ENCODE measurements at regions not wholly inside any gene's neighbourhood (a gene's known extent, or its start where the extent isn't known, plus 50 kb on each side); places are given as distances from the start of the nearest gene placed in this dataset.

GRCh38 chr10:4775808-4776207 is 50.2 kb upstream of the AKR1E2 start:
- Histone ChIP-seq H3K36me3 (ENCODE audit: control insufficient read depth, insufficient read depth, low read length) (no peaks in the 10 kb centered on the region), H3K27me3 (ENCODE audit: control insufficient read depth, insufficient read depth, low read length) (no peaks in the 10 kb centered on the region), H3K4me3 (ENCODE audit: low read depth, low read length) (no peak overlapping the region)
- no peak for TF ChIP-seq CTCF (IDR thresholded peaks at IDR 0.05; ENCODE audit: insufficient read depth, low read length, severe bottlenecking)
- no peak for FAIRE-seq
- peak; percentile 72 for DNase-seq (ENCODE audit: low read depth)

GRCh38 chr10:4772202-4772570 is 53.8 kb upstream of the AKR1E2 start:
- no peak for FAIRE-seq
- Histone ChIP-seq H3K27me3 (ENCODE audit: control insufficient read depth, insufficient read depth, low read length) (no peaks in the 10 kb centered on the region), H3K36me3 (ENCODE audit: control insufficient read depth, insufficient read depth, low read length) (no peaks in the 10 kb centered on the region), H3K4me3 (ENCODE audit: low read depth, low read length) (no peak overlapping the region)
- DNase-seq (ENCODE audit: low read depth) = no peak
- no peak for TF ChIP-seq CTCF (IDR thresholded peaks at IDR 0.05; ENCODE audit: insufficient read depth, low read length, severe bottlenecking)

- FAIRE-seq = no peak
- H3K27me3 ChIP-seq (ENCODE audit: control insufficient read depth, insufficient read depth, low read length) = no peaks in the 10 kb centered on the region
- no peak for TF ChIP-seq CTCF (IDR thresholded peaks at IDR 0.05; ENCODE audit: insufficient read depth, low read length, severe bottlenecking)
- H3K4me3 ChIP-seq (ENCODE audit: low read depth, low read length) = no peak overlapping the region
- peak; percentile 65 for DNase-seq (ENCODE audit: low read depth)
- no peaks in the 10 kb centered on the region for H3K36me3 ChIP-seq (ENCODE audit: control insufficient read depth, insufficient read depth, low read length)
These were observed 54.3 kb upstream of the AKR1E2 start for GRCh38 chr10:4771554-4772201.

- DNase-seq (ENCODE audit: low read depth) = peak; percentile 98
- FAIRE-seq = no peak
- TF ChIP-seq CTCF (IDR thresholded peaks at IDR 0.05; ENCODE audit: insufficient read depth, low read length, severe bottlenecking) = peak; percentile 24
These were observed 55.0 kb upstream of the AKR1E2 start for GRCh38 chr10:4770801-4771553.

GRCh38 chr10:4768416-4768815 is 57.6 kb upstream of the AKR1E2 start:
- no peak for TF ChIP-seq CTCF (IDR thresholded peaks at IDR 0.05; ENCODE audit: insufficient read depth, low read length, severe bottlenecking)
- no peaks in the 10 kb centered on the region for H3K36me3 ChIP-seq (ENCODE audit: control insufficient read depth, insufficient read depth, low read length)
- DNase-seq (ENCODE audit: low read depth) (no peak), FAIRE-seq (no peak)
- H3K4me3 ChIP-seq (ENCODE audit: low read depth, low read length) = no peak overlapping the region
- no peaks in the 10 kb centered on the region for H3K27me3 ChIP-seq (ENCODE audit: control insufficient read depth, insufficient read depth, low read length)

More at GRCh38 chr10:4770801-4771553, 55.0 kb upstream of the AKR1E2 start:
- no peaks in the 10 kb centered on the region for H3K36me3 ChIP-seq (ENCODE audit: control insufficient read depth, insufficient read depth, low read length)
- H3K4me3 ChIP-seq (ENCODE audit: low read depth, low read length) = no peak overlapping the region
- no peaks in the 10 kb centered on the region for H3K27me3 ChIP-seq (ENCODE audit: control insufficient read depth, insufficient read depth, low read length)

Data from bronchial epithelial cell (primary cell).